ENCODE measurements at regions not wholly inside any gene's neighbourhood (a gene's known extent, or its start where the extent isn't known, plus 50 kb on each side); places are given as distances from the start of the nearest gene placed in this dataset.

DNA sequence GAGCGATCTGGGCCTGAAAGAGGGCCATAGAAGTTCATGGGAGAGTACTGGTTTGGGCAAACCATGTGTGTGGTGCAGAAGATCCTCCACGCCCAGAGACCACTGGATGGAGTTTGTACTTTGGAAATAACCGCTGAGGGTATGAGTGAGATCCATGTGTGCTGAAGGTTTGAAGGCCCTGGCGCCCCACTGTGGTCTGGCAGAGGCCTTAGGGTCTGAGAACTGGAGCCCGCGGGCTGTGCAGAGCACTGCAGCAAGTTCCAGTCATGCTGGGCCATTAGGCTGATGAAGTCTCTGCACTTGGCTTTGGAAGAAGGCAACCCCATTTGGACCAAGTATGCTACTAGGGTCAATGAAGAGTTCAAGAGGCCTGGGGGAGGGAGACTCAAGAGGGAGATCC, 186.4 kb downstream of the BUD13 start:
- Histone ChIP-seq H3K79me2 (ENCODE audit: control insufficient read depth, low read length) (no peaks in the 10 kb centered on the region), H3K9me3 (ENCODE audit: control insufficient read depth, insufficient read depth, low read length) (no peaks in the 10 kb centered on the region), H3K4me1 (ENCODE audit: control insufficient read depth, low read length) (no peaks in the 10 kb centered on the region), H3K9me2 (replicated peaks; ENCODE audit: control insufficient read depth, low read length) (no peaks in the 10 kb centered on the region), H3K27ac (ENCODE audit: low read depth, low read length) (no peak overlapping the region), H3K4me3 (ENCODE audit: low read length) (no peak overlapping the region), H3K27me3 (ENCODE audit: control insufficient read depth, low read length) (no peaks in the 10 kb centered on the region), H4K20me1 (ENCODE audit: control insufficient read depth, insufficient read depth, low read depth, low read length) (no peaks in the 10 kb centered on the region), H3K36me3 (ENCODE audit: control insufficient read depth, low read length) (no peaks in the 10 kb centered on the region), H3F3A (ENCODE audit: control insufficient read depth, insufficient read depth) (no peaks in the 10 kb centered on the region), H3K4me2 (ENCODE audit: low read length) (no peak overlapping the region)
- TF ChIP-seq CTCF (IDR thresholded peaks at IDR 0.05; ENCODE audit: low read depth, low read length, poor library complexity, severe bottlenecking) (no peak), EZH2phosphoT487 (IDR thresholded peaks at IDR 0.05; ENCODE audit: borderline replicate concordance, low read length) (no peak)

GRCh38 chr11:116582571-116582970, 190.2 kb downstream of the BUD13 start:
- Histone ChIP-seq H3F3A (ENCODE audit: control insufficient read depth, insufficient read depth) (no peaks in the 10 kb centered on the region), H3K9me3 (ENCODE audit: control insufficient read depth, insufficient read depth, low read length) (no peaks in the 10 kb centered on the region), H4K20me1 (ENCODE audit: control insufficient read depth, insufficient read depth, low read depth, low read length) (no peaks in the 10 kb centered on the region), H3K4me3 (ENCODE audit: low read length) (no peak overlapping the region), H3K4me2 (ENCODE audit: low read length) (no peak overlapping the region), H3K79me2 (ENCODE audit: control insufficient read depth, low read length) (no peaks in the 10 kb centered on the region), H3K27me3 (ENCODE audit: control insufficient read depth, low read length) (no peaks in the 10 kb centered on the region), H3K9me2 (replicated peaks; ENCODE audit: control insufficient read depth, low read length) (no peaks in the 10 kb centered on the region), H3K36me3 (ENCODE audit: control insufficient read depth, low read length) (no peaks in the 10 kb centered on the region), H3K27ac (ENCODE audit: low read depth, low read length) (no peak overlapping the region), H3K4me1 (ENCODE audit: control insufficient read depth, low read length) (no peaks in the 10 kb centered on the region)
- TF ChIP-seq CTCF (IDR thresholded peaks at IDR 0.05; ENCODE audit: low read depth, low read length, poor library complexity, severe bottlenecking) (no peak), EZH2phosphoT487 (IDR thresholded peaks at IDR 0.05; ENCODE audit: borderline replicate concordance, low read length) (no peak)

GRCh38 chr11:116581349-116581748, 191.4 kb downstream of the BUD13 start:
- Histone ChIP-seq H3K36me3 (ENCODE audit: control insufficient read depth, low read length) (no peaks in the 10 kb centered on the region), H3K4me3 (ENCODE audit: low read length) (no peak overlapping the region), H3K4me2 (ENCODE audit: low read length) (no peak overlapping the region), H4K20me1 (ENCODE audit: control insufficient read depth, insufficient read depth, low read depth, low read length) (no peaks in the 10 kb centered on the region), H3K79me2 (ENCODE audit: control insufficient read depth, low read length) (no peaks in the 10 kb centered on the region), H3K27me3 (ENCODE audit: control insufficient read depth, low read length) (no peaks in the 10 kb centered on the region), H3K9me2 (replicated peaks; ENCODE audit: control insufficient read depth, low read length) (no peaks in the 10 kb centered on the region), H3K27ac (ENCODE audit: low read depth, low read length) (no peak overlapping the region), H3K9me3 (ENCODE audit: control insufficient read depth, insufficient read depth, low read length) (no peaks in the 10 kb centered on the region), H3K4me1 (ENCODE audit: control insufficient read depth, low read length) (no peaks in the 10 kb centered on the region), H3F3A (ENCODE audit: control insufficient read depth, insufficient read depth) (no peaks in the 10 kb centered on the region)
- TF ChIP-seq EZH2phosphoT487 (IDR thresholded peaks at IDR 0.05; ENCODE audit: borderline replicate concordance, low read length) = no peak
- TF ChIP-seq CTCF (IDR thresholded peaks at IDR 0.05; ENCODE audit: low read depth, low read length, poor library complexity, severe bottlenecking) = no peak

DNA sequence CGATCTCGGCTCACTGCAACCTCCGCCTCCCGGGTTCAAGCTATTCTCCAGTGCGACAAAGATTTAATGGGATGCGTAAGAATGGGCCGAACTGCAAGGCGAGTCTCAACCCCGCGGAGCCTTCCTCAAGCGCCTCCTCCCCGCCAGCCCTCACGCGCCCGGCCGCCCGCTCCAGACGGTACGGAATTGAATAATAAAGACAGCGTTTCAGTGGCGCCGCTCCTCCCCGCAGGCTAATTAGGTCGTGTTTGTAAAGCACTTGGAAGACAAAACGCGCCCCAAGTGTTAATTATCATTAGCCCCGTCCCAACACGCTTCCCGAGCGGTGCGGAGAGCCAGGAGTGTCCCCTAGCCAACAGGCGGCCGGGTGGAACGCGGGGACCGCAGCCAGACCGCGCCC, 192.0 kb downstream of the BUD13 start:
- Histone ChIP-seq H3F3A (ENCODE audit: control insufficient read depth, insufficient read depth) (no peaks in the 10 kb centered on the region), H3K4me1 (ENCODE audit: control insufficient read depth, low read length) (no peaks in the 10 kb centered on the region), H3K4me3 (ENCODE audit: low read length) (no peak overlapping the region), H3K4me2 (ENCODE audit: low read length) (no peak overlapping the region), H3K9me2 (replicated peaks; ENCODE audit: control insufficient read depth, low read length) (no peaks in the 10 kb centered on the region), H3K27ac (ENCODE audit: low read depth, low read length) (no peak overlapping the region), H4K20me1 (ENCODE audit: control insufficient read depth, insufficient read depth, low read depth, low read length) (no peaks in the 10 kb centered on the region), H3K79me2 (ENCODE audit: control insufficient read depth, low read length) (no peaks in the 10 kb centered on the region), H3K36me3 (ENCODE audit: control insufficient read depth, low read length) (no peaks in the 10 kb centered on the region), H3K27me3 (ENCODE audit: control insufficient read depth, low read length) (no peaks in the 10 kb centered on the region), H3K9me3 (ENCODE audit: control insufficient read depth, insufficient read depth, low read length) (no peaks in the 10 kb centered on the region)
- TF ChIP-seq EZH2phosphoT487 (IDR thresholded peaks at IDR 0.05; ENCODE audit: borderline replicate concordance, low read length) = no peak
- TF ChIP-seq CTCF (IDR thresholded peaks at IDR 0.05; ENCODE audit: low read depth, low read length, poor library complexity, severe bottlenecking) = no peak

All from DOHH2 (cell line).